ENCODE measurements at regions not wholly inside any gene's neighbourhood (a gene's known extent, or its start where the extent isn't known, plus 50 kb on each side); places are given as distances from the start of the nearest gene placed in this dataset.

GRCh38 chr6:119620846-119621555, 271.4 kb upstream of the MAN1A1 start:
- TF ChIP-seq EZH2phosphoT487 (IDR thresholded peaks at IDR 0.05; ENCODE audit: insufficient read depth, low read depth) (0 out of 2 replicates have a peak, but pooled peaks have one; percentile 30), EZH2 (IDR thresholded peaks at IDR 0.05; ENCODE audit: insufficient read depth, poor library complexity, severe bottlenecking) (no peak)
